ENCODE measurements at regions not wholly inside any gene's neighbourhood (a gene's known extent, or its start where the extent isn't known, plus 50 kb on each side); places are given as distances from the start of the nearest gene placed in this dataset.

DNA sequence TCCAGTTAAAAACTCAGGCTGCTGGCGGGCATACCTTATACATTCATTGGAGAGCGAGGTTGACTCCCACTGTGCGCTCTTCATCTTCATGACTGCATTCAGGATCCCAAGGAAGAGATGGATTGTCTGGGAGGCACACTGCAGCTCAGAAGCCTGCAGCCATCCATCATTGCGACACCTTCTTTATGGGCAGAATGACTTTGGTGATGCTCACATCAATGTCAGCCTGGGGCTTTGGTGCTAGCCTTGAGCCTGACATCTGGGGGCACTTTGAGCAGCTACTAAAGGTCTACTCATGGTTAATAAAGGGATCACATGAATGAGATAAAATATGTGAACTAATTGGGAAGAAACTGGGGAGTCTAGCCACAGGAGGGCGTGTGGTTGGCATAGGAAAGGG, 229.3 kb downstream of the PRDM2 start:
- TF ChIP-seq, protein P1, sequence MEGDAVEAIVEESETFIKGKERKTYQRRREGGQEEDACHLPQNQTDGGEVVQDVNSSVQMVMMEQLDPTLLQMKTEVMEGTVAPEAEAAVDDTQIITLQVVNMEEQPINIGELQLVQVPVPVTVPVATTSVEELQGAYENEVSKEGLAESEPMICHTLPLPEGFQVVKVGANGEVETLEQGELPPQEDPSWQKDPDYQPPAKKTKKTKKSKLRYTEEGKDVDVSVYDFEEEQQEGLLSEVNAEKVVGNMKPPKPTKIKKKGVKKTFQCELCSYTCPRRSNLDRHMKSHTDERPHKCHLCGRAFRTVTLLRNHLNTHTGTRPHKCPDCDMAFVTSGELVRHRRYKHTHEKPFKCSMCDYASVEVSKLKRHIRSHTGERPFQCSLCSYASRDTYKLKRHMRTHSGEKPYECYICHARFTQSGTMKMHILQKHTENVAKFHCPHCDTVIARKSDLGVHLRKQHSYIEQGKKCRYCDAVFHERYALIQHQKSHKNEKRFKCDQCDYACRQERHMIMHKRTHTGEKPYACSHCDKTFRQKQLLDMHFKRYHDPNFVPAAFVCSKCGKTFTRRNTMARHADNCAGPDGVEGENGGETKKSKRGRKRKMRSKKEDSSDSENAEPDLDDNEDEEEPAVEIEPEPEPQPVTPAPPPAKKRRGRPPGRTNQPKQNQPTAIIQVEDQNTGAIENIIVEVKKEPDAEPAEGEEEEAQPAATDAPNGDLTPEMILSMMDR (IDR thresholded peaks at IDR 0.05; ENCODE audit: unreplicated experiment) = no peak
- Mint-ChIP-seq H3K4me1 (ENCODE audit: low read depth) (no peaks in the 10 kb centered on the region), H3K27ac (no peak overlapping the region), H3K36me3 (ENCODE audit: insufficient read depth) (no peaks in the 10 kb centered on the region), H3K4me3 (ENCODE audit: low read depth) (no peak overlapping the region), H3K9me3 (ENCODE audit: low read depth) (no peaks in the 10 kb centered on the region), H3K27me3 (peaks cover 38% of the 10 kb centered on the region)
- no peak for DNase-seq (ENCODE audit: low spot score, unreplicated experiment)

DNA sequence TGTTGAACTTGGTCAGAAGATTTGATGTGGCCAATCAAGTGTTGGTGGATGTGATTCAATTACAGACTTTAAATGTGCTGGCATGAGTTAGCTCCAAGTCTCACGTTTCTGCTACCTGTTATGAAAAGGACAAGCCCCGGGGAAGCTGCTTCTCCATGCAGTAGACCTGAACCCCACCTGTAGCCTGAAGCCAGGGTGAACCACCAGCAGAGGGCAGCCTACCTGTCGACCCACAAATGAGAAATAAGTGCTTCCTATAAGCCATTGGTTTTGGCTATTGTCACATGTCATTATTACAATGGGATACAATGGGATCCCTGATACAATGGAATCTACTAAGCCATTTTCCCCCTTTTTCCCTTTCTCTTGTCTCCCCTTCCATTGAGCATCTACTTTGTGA, 230.2 kb downstream of the PRDM2 start:
- TF ChIP-seq, protein P1 (IDR thresholded peaks at IDR 0.05; ENCODE audit: unreplicated experiment) = peak; percentile 51
- H3K27me3 Mint-ChIP-seq = peaks cover 39% of the 10 kb centered on the region
- no peak overlapping the region for H3K27ac Mint-ChIP-seq
- no peaks in the 10 kb centered on the region for H3K9me3 Mint-ChIP-seq (ENCODE audit: low read depth)
- H3K36me3 Mint-ChIP-seq (ENCODE audit: insufficient read depth) = no peaks in the 10 kb centered on the region
- no peak overlapping the region for H3K4me3 Mint-ChIP-seq (ENCODE audit: low read depth)
- DNase-seq (ENCODE audit: low spot score, unreplicated experiment) = no peak
- H3K4me1 Mint-ChIP-seq (ENCODE audit: low read depth) = no peaks in the 10 kb centered on the region

DNA sequence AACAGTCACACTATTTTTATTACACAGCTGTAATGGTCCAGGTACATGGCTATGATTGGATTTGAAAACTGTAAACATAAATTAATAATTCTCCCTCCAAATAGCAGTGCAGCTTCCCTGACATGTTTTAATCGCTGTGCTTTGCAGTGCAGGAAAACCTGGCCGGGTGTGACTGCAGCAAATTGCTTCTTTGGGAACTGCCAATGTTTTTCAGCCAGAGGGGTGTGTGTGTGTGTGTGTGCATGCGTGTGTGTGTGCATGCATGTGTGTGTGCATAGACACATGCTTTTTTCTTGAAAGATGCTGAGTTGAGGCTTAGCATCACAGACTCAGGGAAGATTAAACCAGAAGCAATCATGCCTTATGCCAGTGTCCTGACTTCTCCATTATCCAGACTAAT, 231.2 kb downstream of the PRDM2 start:
- H3K27me3 Mint-ChIP-seq = peaks cover 32% of the 10 kb centered on the region
- H3K36me3 Mint-ChIP-seq (ENCODE audit: insufficient read depth) = no peaks in the 10 kb centered on the region
- H3K27ac Mint-ChIP-seq = no peak overlapping the region
- no peak for DNase-seq (ENCODE audit: low spot score, unreplicated experiment)
- H3K4me1 Mint-ChIP-seq (ENCODE audit: low read depth) = no peaks in the 10 kb centered on the region
- H3K9me3 Mint-ChIP-seq (ENCODE audit: low read depth) = no peaks in the 10 kb centered on the region
- TF ChIP-seq, protein P1 (IDR thresholded peaks at IDR 0.05; ENCODE audit: unreplicated experiment) = no peak
- no peak overlapping the region for H3K4me3 Mint-ChIP-seq (ENCODE audit: low read depth)

DNA sequence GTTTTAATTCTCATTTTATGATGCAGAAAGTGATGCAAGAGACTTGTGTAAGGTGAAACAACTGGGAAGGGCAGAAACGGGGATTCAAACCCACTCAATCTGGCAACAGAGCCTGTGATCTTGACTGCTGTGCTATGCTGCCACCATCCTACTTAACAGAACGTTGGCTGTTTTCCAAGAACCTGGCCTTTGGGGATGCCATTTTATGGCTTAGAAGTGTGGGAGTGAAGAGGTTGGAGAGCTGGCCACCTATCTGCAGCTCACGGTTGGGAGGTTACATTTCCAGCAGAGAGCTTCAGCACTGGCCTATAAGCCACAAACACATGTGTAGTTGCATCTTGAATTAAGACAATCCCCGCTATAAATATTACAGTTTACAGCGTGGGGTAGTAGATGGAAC, 235.3 kb downstream of the PRDM2 start:
- Mint-ChIP-seq H3K36me3 (ENCODE audit: insufficient read depth) (no peaks in the 10 kb centered on the region), H3K27me3 (peaks cover 9% of the 10 kb centered on the region), H3K9me3 (ENCODE audit: low read depth) (peaks cover 1% of the 10 kb centered on the region), H3K4me3 (ENCODE audit: low read depth) (no peak overlapping the region), H3K27ac (no peak overlapping the region), H3K4me1 (ENCODE audit: low read depth) (no peaks in the 10 kb centered on the region)
- no peak for DNase-seq (ENCODE audit: low spot score, unreplicated experiment)
- TF ChIP-seq, protein P1 (IDR thresholded peaks at IDR 0.05; ENCODE audit: unreplicated experiment) = no peak

DNA sequence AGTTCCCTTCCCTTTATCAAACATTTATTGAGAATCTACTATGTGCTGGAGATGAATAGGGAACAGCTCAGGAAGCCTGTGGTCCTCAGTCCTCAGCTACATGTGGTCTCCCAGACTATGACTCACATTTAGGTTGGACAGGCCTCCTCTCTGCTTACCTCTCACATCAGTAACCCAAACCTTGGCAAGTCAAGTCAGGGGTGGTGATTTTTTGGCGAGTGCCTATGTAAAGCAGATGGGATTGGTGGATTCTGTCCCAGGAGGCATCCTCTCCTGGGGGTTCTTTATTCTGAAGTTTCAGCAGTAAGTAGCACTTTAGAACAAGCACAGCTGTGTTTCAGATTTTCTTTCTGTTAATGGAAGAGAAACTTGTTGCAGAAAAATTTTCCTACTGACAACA, 241.3 kb downstream of the PRDM2 start:
- peaks cover 1% of the 10 kb centered on the region for H3K36me3 Mint-ChIP-seq (ENCODE audit: insufficient read depth)

More for the DNA sequence above, 241.3 kb downstream of the PRDM2 start:
- DNase-seq (ENCODE audit: low spot score, unreplicated experiment) = no peak
- Mint-ChIP-seq H3K27ac (no peak overlapping the region), H3K9me3 (ENCODE audit: low read depth) (peaks cover 10% of the 10 kb centered on the region), H3K27me3 (peaks cover 3% of the 10 kb centered on the region), H3K4me3 (ENCODE audit: low read depth) (no peak overlapping the region), H3K4me1 (ENCODE audit: low read depth) (no peaks in the 10 kb centered on the region)
- TF ChIP-seq, protein P1 (IDR thresholded peaks at IDR 0.05; ENCODE audit: unreplicated experiment) = no peak
